Transverse colon (tissue), 3 donors: ENCODE measurements at regions not wholly inside any gene's neighbourhood (a gene's known extent, or its start where the extent isn't known, plus 50 kb on each side); places are given as distances from the start of the nearest gene placed in this dataset.

ENCODE experiments used
- POLR2A ChIP-seq: fragments of 450-650 bp; IDR thresholded peaks from one replicate; pipeline ENCODE4 v1.6.1; 2016; ENCODE audit warnings: antibody characterized with exemption, mild to moderate bottlenecking, moderate library complexity
- TF ChIP-seq, protein P1 (sequence below), 5 experiments: fragments of 200-600 bp in 3 of 5; fragments of 450-650 bp in 2 of 5; sonication (generic) in 3 of 5; IDR thresholded peaks; 1 replicate in 2 of 5; 2 replicates in 3 of 5; pipeline ENCODE4 v1.5.1; 2016 to 2017; ENCODE audit warnings: antibody characterized with exemption in 5 of 5, inconsistent platforms in 3 of 5, mild to moderate bottlenecking in 2 of 5, moderate library complexity in 1 of 5

DNA sequence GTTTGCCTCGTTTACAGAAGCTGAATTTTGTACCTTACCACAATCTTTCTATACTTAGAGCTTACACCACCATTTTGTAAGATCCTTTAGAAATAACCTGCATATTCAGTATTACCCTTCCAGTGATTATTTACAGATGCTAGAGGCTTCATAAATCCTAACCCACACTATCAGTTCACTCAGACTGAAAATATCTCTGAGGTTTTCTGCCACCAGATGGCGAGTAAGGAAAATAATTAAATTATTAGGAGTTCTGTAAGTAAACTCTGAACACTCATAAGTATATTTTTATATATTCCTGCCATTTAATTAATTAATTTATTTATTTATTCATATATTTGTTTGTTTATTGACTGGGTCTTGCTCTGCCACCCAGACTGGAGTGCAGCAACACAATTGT lies 1635.2 kb downstream of the PLA2G4A start:
- TF ChIP-seq, protein P1, sequence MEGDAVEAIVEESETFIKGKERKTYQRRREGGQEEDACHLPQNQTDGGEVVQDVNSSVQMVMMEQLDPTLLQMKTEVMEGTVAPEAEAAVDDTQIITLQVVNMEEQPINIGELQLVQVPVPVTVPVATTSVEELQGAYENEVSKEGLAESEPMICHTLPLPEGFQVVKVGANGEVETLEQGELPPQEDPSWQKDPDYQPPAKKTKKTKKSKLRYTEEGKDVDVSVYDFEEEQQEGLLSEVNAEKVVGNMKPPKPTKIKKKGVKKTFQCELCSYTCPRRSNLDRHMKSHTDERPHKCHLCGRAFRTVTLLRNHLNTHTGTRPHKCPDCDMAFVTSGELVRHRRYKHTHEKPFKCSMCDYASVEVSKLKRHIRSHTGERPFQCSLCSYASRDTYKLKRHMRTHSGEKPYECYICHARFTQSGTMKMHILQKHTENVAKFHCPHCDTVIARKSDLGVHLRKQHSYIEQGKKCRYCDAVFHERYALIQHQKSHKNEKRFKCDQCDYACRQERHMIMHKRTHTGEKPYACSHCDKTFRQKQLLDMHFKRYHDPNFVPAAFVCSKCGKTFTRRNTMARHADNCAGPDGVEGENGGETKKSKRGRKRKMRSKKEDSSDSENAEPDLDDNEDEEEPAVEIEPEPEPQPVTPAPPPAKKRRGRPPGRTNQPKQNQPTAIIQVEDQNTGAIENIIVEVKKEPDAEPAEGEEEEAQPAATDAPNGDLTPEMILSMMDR (IDR thresholded peaks at IDR 0.05) = no peak
- TF ChIP-seq POLR2A = no peak
